ENCODE measurements at regions not wholly inside any gene's neighbourhood (a gene's known extent, or its start where the extent isn't known, plus 50 kb on each side); places are given as distances from the start of the nearest gene placed in this dataset.

GRCh38 chr18:68533641-68534040 lies 181.3 kb downstream of the TMX3 start:
- H3K4me1 ChIP-seq (ENCODE audit: control insufficient read depth, insufficient read depth, low read length) = no peaks in the 10 kb centered on the region
- H3K27me3 ChIP-seq (ENCODE audit: control insufficient read depth, insufficient read depth, low read length) = no peaks in the 10 kb centered on the region
- WGBS (ENCODE audit: insufficient coverage) = 81% methylated on average over 2 of the region's 2 CpGs
- no peaks in the 10 kb centered on the region for H3K9me3 ChIP-seq (ENCODE audit: control insufficient read depth, insufficient read depth, low read length)
- no peak overlapping the region for H3K4me3 ChIP-seq (ENCODE audit: low read depth, low read length)
- no peak overlapping the region for H3K27ac ChIP-seq (ENCODE audit: low read depth, low read length)
- H3K36me3 ChIP-seq (ENCODE audit: control insufficient read depth, insufficient read depth, low read length) = no peaks in the 10 kb centered on the region
- DNase-seq (ENCODE audit: low read depth in 4 of 6, low spot score in 6 of 6) = no peak

DNA sequence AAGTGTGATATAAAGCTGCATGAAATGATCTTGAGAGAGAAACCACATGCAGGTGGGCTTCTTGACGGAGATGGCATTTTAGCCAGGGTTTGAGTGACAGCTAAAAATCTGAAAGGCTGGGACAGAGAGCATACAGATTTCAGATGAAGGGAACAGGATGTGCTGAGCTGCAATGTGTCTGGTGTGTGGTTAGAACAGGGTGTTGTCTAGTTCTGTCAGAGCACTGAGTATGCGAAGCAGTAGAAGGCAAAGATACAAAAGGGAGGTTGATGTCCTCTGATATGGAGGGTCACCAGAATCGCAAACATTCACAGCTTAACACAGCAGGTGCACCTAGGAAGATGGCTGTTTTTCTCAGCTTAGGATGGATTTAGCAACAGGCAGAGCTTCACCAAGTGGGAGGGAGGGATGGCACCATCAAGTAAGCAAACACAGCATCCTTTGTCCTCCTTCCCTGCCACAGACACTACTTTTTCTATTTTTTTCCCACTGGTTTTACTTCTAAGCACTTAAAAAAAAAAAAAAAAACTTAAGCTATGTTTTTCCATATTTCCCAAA lies 182.5 kb downstream of the TMX3 start:
- peak in 3 of 6 donors; percentile 6 to 31 (median 29) for DNase-seq (ENCODE audit: low read depth in 4 of 6, low spot score in 6 of 6)
- Histone ChIP-seq H3K4me1 (ENCODE audit: control insufficient read depth, insufficient read depth, low read length) (no peaks in the 10 kb centered on the region), H3K36me3 (ENCODE audit: control insufficient read depth, insufficient read depth, low read length) (no peaks in the 10 kb centered on the region), H3K9me3 (ENCODE audit: control insufficient read depth, insufficient read depth, low read length) (no peaks in the 10 kb centered on the region), H3K4me3 (ENCODE audit: low read depth, low read length) (no peak overlapping the region), H3K27ac (ENCODE audit: low read depth, low read length) (no peak overlapping the region), H3K27me3 (ENCODE audit: control insufficient read depth, insufficient read depth, low read length) (no peaks in the 10 kb centered on the region)
- WGBS (ENCODE audit: insufficient coverage) = 48% methylated on average over 3 of the region's 3 CpGs

- Histone ChIP-seq H3K36me3 (ENCODE audit: control insufficient read depth, insufficient read depth, low read length) (no peaks in the 10 kb centered on the region), H3K4me1 (ENCODE audit: control insufficient read depth, insufficient read depth, low read length) (no peaks in the 10 kb centered on the region), H3K27ac (ENCODE audit: low read depth, low read length) (no peak overlapping the region), H3K27me3 (ENCODE audit: control insufficient read depth, insufficient read depth, low read length) (no peaks in the 10 kb centered on the region), H3K4me3 (ENCODE audit: low read depth, low read length) (no peak overlapping the region), H3K9me3 (ENCODE audit: control insufficient read depth, insufficient read depth, low read length) (no peaks in the 10 kb centered on the region)
- 77% methylated on average over 1 of the region's 2 CpGs for WGBS (ENCODE audit: insufficient coverage)
- DNase-seq (ENCODE audit: low read depth in 4 of 6, low spot score in 6 of 6) = peak in 1 of 6 donors; percentile 70
Measured at GRCh38 chr18:68525091-68525490, 189.8 kb downstream of the TMX3 start.

DNA sequence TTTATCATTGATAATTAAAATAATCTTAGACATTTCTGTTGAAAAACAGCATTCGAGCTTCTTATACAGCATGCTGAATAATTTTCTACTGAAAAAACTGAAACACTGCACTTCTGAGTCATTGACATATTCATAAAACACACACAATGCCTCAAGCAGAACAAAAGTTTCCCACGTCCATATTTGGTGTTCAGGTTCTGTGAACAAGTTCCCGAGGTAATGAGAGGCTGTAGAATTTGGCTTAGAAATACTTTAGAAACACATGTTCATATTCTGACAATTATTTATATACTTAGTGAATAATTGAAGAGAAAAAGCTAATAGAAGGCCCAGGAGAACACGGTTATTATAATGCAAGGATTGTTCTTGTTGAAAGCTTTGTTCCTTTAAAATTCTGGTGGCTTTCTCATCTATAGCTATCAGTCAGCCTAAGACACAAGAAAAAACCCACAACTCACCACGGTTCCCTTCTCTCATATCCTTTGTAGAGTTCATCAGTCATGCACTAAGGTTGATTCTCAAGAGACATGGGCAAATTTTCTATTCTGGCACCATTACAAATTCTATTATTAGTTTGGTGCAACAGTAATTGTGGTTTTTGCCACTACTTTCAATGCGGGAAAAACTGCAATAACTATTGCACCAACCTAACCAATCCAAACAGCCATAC lies 194.4 kb downstream of the TMX3 start:
- Histone ChIP-seq H3K4me3 (ENCODE audit: low read depth, low read length) (no peak overlapping the region), H3K9me3 (ENCODE audit: control insufficient read depth, insufficient read depth, low read length) (no peaks in the 10 kb centered on the region), H3K4me1 (ENCODE audit: control insufficient read depth, insufficient read depth, low read length) (no peaks in the 10 kb centered on the region), H3K27ac (ENCODE audit: low read depth, low read length) (no peak overlapping the region), H3K27me3 (ENCODE audit: control insufficient read depth, insufficient read depth, low read length) (no peaks in the 10 kb centered on the region), H3K36me3 (ENCODE audit: control insufficient read depth, insufficient read depth, low read length) (no peaks in the 10 kb centered on the region)
- no peak for DNase-seq (ENCODE audit: low read depth in 4 of 6, low spot score in 6 of 6)
- no CpG with 5 or more reads among the region's 6 CpGs for WGBS (ENCODE audit: insufficient coverage)

GRCh38 chr18:68519336-68519735 lies 195.6 kb downstream of the TMX3 start:
- Histone ChIP-seq H3K4me3 (ENCODE audit: low read depth, low read length) (no peak overlapping the region), H3K4me1 (ENCODE audit: control insufficient read depth, insufficient read depth, low read length) (no peaks in the 10 kb centered on the region), H3K27me3 (ENCODE audit: control insufficient read depth, insufficient read depth, low read length) (no peaks in the 10 kb centered on the region), H3K36me3 (ENCODE audit: control insufficient read depth, insufficient read depth, low read length) (no peaks in the 10 kb centered on the region), H3K9me3 (ENCODE audit: control insufficient read depth, insufficient read depth, low read length) (no peaks in the 10 kb centered on the region), H3K27ac (ENCODE audit: low read depth, low read length) (no peak overlapping the region)
- DNase-seq (ENCODE audit: low read depth in 4 of 6, low spot score in 6 of 6) = no peak
- WGBS (ENCODE audit: insufficient coverage) = no CpG with 5 or more reads among the region's 3 CpGs

- Histone ChIP-seq H3K27ac (ENCODE audit: low read depth, low read length) (no peak overlapping the region), H3K27me3 (ENCODE audit: control insufficient read depth, insufficient read depth, low read length) (no peaks in the 10 kb centered on the region), H3K36me3 (ENCODE audit: control insufficient read depth, insufficient read depth, low read length) (no peaks in the 10 kb centered on the region), H3K9me3 (ENCODE audit: control insufficient read depth, insufficient read depth, low read length) (no peaks in the 10 kb centered on the region), H3K4me1 (ENCODE audit: control insufficient read depth, insufficient read depth, low read length) (no peaks in the 10 kb centered on the region), H3K4me3 (ENCODE audit: low read depth, low read length) (no peak overlapping the region)
- no peak for DNase-seq (ENCODE audit: low read depth in 4 of 6, low spot score in 6 of 6)
- WGBS (ENCODE audit: insufficient coverage) = 71% methylated on average over 1 of the region's 2 CpGs
Measured at GRCh38 chr18:68509902-68510301, 205.0 kb downstream of the TMX3 start.

GRCh38 chr18:68507781-68508180 lies 207.1 kb downstream of the TMX3 start:
- Histone ChIP-seq H3K27ac (ENCODE audit: low read depth, low read length) (peak overlapping the region; percentile 10), H3K27me3 (ENCODE audit: control insufficient read depth, insufficient read depth, low read length) (no peaks in the 10 kb centered on the region), H3K9me3 (ENCODE audit: control insufficient read depth, insufficient read depth, low read length) (no peaks in the 10 kb centered on the region), H3K4me1 (ENCODE audit: control insufficient read depth, insufficient read depth, low read length) (no peaks in the 10 kb centered on the region), H3K36me3 (ENCODE audit: control insufficient read depth, insufficient read depth, low read length) (no peaks in the 10 kb centered on the region), H3K4me3 (ENCODE audit: low read depth, low read length) (no peak overlapping the region)
- peak in 1 of 6 donors; percentile 35 for DNase-seq (ENCODE audit: low read depth in 4 of 6, low spot score in 6 of 6)
- WGBS (ENCODE audit: insufficient coverage) = no CpG with 5 or more reads among the region's 2 CpGs

- H3K27me3 ChIP-seq (ENCODE audit: control insufficient read depth, insufficient read depth, low read length) = no peaks in the 10 kb centered on the region
- WGBS (ENCODE audit: insufficient coverage) = 100% methylated on average over 1 of the region's 3 CpGs
Measured at GRCh38 chr18:68505178-68505574, 209.7 kb downstream of the TMX3 start.

DNA sequence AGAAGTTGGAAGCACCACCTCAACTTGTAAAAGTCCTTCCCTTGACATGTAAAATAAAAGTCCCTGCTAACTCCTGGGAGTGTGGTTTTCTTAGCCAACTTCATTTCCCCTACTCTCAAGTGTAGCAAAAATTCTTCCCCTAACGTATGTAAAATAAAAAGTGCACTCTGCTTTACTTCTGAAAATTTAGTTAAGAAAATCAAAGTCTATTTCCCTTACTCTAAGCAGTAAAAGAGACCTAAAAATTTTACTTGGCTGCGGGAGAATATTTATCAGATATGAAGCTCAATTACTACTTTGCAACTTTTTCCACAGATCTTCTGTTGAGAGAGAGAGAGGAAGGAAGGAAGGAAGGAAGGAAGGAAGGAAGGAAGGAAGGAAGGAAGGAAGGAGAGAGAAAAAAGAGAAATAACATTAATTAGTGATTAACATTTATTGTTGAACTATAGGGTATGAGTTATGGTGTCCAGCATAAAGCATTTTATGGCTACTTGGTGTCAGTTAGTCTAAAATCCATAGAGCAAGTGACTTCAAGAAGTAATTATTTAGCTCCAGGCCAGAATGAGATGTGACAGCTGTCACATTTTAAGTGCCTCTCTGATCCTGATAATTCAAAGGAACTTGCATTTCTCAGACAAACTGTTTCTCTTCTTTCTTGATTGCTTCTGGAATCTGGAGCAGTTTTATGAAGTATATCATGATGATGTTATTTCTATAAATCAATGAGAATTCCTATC lies 210.3 kb downstream of the TMX3 start:
- no peak for DNase-seq (ENCODE audit: low read depth in 4 of 6, low spot score in 6 of 6)
- no peaks in the 10 kb centered on the region for H3K4me1 ChIP-seq (ENCODE audit: control insufficient read depth, insufficient read depth, low read length)
- no peaks in the 10 kb centered on the region for H3K36me3 ChIP-seq (ENCODE audit: control insufficient read depth, insufficient read depth, low read length)
- no peak overlapping the region for H3K4me3 ChIP-seq (ENCODE audit: low read depth, low read length)
- no peak overlapping the region for H3K27ac ChIP-seq (ENCODE audit: low read depth, low read length)
- no peaks in the 10 kb centered on the region for H3K9me3 ChIP-seq (ENCODE audit: control insufficient read depth, insufficient read depth, low read length)
- H3K27me3 ChIP-seq (ENCODE audit: control insufficient read depth, insufficient read depth, low read length) = no peaks in the 10 kb centered on the region
- no CpG with 5 or more reads among the region's 2 CpGs for WGBS (ENCODE audit: insufficient coverage)

More at GRCh38 chr18:68505178-68505574, 209.7 kb downstream of the TMX3 start:
- H3K27ac ChIP-seq (ENCODE audit: low read depth, low read length) = no peak overlapping the region
- no peak for DNase-seq (ENCODE audit: low read depth in 4 of 6, low spot score in 6 of 6)
- no peaks in the 10 kb centered on the region for H3K9me3 ChIP-seq (ENCODE audit: control insufficient read depth, insufficient read depth, low read length)
- H3K36me3 ChIP-seq (ENCODE audit: control insufficient read depth, insufficient read depth, low read length) = no peaks in the 10 kb centered on the region
- no peaks in the 10 kb centered on the region for H3K4me1 ChIP-seq (ENCODE audit: control insufficient read depth, insufficient read depth, low read length)
- no peak overlapping the region for H3K4me3 ChIP-seq (ENCODE audit: low read depth, low read length)

GRCh38 chr18:68500556-68500955 lies 214.4 kb downstream of the TMX3 start:
- H3K9me3 ChIP-seq (ENCODE audit: control insufficient read depth, insufficient read depth, low read length) = no peaks in the 10 kb centered on the region
- H3K36me3 ChIP-seq (ENCODE audit: control insufficient read depth, insufficient read depth, low read length) = no peaks in the 10 kb centered on the region
- H3K4me1 ChIP-seq (ENCODE audit: control insufficient read depth, insufficient read depth, low read length) = no peaks in the 10 kb centered on the region
- H3K27ac ChIP-seq (ENCODE audit: low read depth, low read length) = no peak overlapping the region
- no CpG with 5 or more reads among the region's 4 CpGs for WGBS (ENCODE audit: insufficient coverage)
- DNase-seq (ENCODE audit: low read depth in 4 of 6, low spot score in 6 of 6) = no peak
- H3K27me3 ChIP-seq (ENCODE audit: control insufficient read depth, insufficient read depth, low read length) = no peaks in the 10 kb centered on the region
- no peak overlapping the region for H3K4me3 ChIP-seq (ENCODE audit: low read depth, low read length)

Measured in spinal cord (tissue), 9 donors.